ENCODE measurements at regions not wholly inside any gene's neighbourhood (a gene's known extent, or its start where the extent isn't known, plus 50 kb on each side); places are given as distances from the start of the nearest gene placed in this dataset.
"Not testable (repeated sequence)": the region's sequence is repeated elsewhere in the genome, so short reads cannot be mapped to it uniquely, and the experiment has no call there.

DNA sequence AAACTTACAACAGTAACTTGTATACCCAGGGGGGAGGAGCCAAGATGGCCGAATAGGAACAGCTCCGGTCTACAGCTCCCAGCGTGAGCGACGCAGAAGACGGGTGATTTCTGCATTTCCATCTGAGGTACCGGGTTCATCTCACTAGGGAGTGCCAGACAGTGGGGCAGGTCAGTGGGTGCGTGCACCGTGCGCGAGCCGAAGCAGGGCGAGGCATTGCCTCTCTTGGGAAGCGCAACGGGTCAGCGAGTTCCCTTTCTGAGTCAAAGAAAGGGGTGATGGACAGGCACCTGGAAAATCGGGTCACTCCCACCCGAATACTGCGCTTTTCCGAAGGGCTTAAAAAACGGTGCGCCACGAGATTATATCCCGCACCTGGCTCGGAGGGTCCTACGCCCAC lies 278.8 kb downstream of the FAM47B start:
- not testable (repeated sequence) for DNase-seq

DNA sequence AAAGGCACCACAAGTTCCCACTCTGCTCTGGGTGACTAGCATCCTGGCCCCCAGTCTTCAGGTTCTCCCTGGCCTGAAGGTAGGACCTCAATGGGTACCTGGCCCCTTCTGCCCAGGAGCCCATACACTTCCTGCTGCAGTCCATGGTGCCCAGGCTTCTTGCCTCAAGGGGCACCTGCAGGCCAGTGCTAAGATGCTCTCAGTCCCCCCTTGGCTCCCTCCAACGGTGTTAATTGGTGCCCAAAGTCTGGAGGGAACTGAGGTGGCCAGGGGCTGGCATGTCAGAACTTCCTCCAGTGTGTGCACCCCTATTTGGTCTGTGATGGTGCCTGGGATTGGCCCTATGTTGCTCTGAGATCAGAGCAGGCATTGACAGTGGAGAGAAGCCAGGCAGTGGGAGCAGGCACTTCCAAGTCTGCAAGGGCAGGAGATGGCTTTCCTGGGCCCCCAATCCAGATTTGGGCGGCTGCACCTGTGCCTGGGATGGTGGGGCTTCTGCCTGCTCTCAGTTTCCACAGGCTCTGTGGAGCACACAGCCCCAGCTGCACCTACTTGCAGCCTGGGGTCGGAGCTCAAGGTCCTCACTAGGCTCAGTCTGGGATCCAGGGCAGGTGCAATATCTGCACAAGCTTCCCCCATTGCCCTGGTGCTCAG lies 301.6 kb downstream of the FAM47B start:
- no peak for DNase-seq

DNA sequence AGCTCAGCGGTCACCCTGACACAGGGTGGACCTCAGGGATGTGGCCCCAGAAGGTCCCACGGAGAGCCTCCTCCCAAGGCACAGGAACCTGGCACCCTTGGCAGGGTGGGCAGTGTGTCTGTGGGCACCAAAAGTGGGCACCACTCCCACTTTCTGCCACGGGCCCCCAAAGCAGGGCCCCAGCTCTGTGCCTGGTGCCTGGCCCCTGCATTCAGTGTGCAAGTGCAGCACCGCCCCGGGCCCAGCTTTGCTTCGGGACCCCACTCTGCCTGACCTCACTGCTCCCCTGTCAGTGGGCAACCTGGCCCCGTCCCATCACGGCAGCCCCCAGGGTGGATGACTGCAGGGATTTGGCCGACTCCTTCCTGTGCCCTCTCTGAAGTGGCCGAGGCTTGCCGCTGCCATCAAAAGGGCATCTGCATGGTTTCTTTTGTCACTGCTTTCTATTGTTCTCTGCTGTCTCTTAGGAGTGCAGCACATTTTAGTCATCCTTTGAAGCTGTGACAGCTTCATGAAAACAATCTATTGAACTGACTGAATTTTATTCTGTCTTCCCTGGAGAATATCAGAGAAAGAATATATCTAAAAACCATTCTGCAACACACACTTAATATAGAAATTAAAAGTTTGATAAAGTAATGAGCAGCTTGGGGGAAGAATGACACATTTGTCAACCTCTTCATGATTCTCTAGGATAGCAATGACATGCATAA lies 302.4 kb downstream of the FAM47B start:
- no peak for DNase-seq

DNA sequence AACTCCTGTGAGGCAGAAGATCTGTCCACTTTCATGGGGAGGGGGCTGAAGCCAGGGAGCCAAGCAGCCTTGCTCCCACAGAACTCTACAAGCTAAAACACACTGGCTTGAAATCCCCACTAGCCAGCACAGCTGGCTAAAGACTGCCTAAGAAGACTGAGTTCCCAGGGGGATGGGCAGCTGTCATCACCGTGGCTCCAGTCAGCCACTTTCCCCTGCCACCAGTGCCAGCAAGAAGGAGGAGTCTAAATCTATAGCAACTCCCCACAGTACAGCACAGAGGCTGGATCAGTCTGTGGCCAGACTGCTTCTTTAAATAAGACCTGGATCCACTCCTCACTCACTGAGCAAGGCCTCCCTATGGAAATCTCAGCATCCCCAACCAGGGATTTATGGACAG lies 308.6 kb downstream of the FAM47B start:
- no peak for DNase-seq

DNA sequence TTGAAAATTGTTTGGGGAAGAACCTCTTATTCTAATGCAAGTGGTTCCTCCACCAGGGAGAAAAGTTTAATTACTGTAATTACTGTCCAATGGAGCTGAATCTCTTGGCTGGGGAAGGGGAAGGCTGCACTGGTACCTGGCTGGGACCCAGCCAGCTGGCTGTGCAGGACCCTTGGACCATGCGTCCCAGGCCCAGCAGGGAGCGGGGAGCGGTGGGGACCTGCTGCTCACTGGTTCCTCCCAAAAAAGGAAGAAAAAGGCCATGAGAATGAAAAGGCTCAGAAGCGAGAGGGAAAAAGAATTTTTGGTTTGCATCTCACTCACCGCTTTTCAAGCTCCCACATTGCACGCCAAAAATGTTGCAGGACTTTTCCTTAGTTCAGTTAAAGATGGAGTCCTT lies 333.5 kb downstream of the FAM47B start:
- no peak for DNase-seq

DNA sequence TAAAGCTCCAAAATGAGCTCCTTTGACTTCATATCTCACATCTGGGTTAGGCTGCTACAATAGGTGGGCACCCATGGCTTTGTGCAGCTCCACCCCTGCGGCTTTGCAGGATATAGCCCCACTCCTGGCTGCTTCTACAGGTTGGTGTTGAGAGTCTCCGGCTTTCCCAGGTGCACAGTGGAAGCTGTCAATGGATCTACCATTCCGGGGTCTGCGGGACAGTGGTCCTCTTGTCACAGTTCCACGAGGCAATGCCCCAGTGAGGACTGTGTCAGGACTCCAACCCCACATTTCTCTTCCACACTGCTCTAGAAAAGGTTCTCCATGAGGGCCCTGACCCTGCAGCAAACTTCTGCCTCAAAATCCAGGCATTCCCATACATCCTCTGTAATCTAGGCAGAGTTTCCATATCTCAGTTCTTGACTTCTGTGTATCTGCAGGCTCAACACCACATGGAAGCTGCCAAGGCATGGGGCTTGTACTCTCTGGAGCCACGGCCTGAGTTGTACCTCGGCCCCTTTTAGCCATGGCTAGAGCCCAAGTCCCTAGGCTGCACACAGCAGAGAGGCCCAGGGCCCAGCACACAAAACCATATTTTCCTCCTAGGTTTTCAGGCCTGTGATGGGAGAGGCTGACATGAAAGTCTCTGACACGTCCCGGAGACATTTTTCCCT lies 342.8 kb downstream of the FAM47B start:
- no peak for DNase-seq

DNA sequence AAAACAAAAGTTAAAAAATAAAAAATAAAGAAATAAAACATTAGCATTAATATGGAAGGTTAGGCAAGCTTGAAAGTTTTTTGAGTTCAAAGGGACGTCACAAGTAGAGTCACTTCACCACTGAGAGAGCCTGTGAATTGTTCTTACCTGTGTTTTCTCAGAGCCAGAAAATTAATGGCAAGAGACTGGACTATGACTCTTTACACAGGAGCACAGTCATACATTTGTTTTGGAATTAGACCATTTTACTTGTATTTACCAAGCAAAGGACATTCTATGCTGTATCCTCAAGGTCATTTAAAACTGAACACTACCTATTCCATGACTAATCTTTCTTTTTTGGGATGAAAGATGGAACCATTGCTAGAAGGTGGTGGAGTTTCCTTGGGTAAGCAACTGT lies 346.1 kb downstream of the FAM47B start:
- DNase-seq = no peak

DNA sequence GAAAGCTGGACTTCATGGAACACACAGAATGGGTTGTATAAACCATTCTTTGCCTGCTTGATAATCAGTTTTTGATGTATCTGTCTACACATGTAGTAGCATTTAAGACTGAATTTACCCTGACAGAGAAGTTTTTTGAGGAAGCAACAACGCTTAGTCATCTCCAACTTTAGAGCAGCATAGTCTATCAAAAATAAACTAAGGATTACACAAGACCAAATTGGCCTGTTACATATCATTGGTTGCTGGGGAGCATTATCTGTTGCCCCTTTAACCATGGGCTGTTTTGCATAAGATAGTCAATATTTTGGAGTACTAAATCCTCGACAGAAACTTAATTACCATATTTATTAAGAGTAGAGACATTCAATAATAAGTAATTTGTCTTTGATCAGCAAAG lies 347.4 kb downstream of the FAM47B start:
- DNase-seq = peak in 1 of 2 experiments; percentile 0

DNA sequence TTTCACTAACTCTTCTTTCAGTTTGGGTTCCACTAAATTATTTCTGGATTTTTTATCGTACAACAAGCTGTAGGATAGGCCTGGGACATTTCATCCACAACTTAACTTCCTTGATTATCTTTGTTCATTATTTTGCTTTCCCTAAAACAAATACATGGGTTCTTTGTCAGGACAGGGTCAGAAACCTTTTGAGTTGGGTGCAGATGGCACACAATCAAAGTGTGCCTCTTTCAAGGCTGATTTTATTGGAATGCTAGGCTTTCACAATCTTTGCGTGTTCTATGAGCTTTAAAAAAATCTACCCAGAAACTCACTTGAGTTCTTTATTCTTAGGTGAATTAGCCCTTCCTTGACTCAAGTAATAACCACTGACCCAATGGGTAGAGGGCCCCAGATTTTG lies 348.4 kb downstream of the FAM47B start:
- no peak for DNase-seq

DNA sequence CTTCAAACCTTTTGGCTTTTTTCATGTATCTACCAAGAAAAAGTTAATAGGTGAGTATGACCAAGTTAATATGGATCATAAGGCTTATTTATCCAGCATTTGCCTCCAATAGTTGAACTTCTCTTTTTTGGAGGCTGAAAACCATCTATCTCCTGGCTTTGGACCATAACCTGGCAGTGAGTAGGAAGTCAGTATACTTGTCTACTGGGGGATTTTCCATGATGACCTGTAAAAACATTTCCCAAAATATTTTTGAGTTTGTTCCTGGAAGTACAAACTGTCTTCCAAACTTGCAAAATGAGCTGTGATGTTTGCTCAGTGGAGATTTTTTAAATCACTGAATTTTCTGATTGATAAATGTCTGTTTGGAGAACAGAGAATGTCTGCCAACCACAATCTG lies 349.9 kb downstream of the FAM47B start:
- no peak for DNase-seq

DNA sequence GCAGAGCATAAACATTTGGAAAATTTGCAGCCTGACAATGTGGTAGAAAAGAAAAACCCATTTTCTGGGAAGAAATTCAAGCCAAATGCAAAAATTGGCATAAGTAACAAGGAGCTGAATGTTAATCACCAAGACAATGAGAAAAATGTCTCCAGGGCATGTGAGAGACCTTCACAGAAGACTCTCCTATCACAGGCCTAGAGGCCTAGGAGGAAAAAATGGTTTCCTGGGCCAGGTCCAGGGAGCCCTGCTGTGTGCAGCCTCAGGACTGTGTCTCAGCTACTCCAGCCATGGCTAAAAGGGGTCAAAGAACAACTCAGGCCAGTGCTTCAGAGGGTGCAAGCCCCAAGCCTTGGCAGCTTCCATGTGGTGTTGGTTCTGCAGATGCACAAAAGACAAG lies 362.4 kb downstream of the FAM47B start:
- DNase-seq = not testable (repeated sequence)

DNA sequence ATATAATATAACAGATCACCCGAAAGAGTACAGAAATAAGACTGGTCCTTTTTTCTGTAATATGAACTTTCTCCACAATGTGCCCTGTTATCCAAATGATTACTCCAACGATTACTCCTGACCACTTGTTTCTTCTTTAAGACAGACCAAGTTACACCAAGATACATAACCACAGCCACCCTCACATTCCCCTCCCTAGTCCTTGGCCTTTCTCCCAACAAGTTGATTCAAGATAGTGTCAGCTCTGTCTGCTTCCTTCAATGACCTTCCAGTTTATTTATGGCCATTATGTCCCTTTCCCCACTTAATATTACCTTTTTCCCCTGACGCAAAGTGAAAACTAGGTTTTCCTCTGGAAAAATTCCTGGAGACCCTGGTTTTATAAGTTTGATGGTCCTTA lies 397.2 kb downstream of the FAM47B start:
- DNase-seq = no peak

DNA sequence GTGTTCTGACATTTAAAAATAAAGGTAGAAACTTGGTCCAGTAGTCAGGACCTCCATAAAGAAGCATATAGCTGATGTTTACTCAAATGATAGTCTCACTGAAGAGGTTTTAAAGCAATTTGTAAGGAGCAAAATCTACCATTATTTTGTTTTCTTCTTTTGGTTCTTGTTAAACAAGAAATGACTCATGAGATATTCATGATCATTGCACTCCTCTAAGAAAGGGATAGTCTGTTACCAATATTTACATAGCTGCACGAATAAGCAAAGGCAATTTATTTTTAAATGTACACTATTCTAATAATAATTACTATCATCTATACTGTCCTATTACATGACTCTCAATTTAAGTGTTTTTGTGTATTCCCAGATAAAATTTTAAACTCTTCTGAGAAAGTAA lies 397.9 kb downstream of the FAM47B start:
- DNase-seq = no peak

DNA sequence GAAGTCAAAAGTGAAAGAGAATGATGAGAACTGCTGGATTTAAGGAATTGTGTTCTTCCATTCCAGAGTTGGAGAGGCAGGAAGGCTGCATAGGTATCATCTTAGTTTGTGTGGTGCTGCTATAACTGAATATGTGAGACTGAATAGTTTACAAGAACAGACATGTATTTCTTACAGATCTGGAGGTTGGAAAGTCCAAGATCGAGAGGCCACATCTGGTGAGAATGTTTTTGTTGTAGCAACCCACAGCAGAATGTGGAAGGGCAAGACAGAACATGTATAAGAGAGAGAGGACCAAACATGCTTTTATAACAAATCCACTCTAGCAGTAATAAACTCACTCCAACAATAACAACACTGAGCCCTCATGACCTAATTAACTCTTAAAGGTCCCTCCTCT lies 408.6 kb downstream of the FAM47B start:
- no peak for DNase-seq

DNA sequence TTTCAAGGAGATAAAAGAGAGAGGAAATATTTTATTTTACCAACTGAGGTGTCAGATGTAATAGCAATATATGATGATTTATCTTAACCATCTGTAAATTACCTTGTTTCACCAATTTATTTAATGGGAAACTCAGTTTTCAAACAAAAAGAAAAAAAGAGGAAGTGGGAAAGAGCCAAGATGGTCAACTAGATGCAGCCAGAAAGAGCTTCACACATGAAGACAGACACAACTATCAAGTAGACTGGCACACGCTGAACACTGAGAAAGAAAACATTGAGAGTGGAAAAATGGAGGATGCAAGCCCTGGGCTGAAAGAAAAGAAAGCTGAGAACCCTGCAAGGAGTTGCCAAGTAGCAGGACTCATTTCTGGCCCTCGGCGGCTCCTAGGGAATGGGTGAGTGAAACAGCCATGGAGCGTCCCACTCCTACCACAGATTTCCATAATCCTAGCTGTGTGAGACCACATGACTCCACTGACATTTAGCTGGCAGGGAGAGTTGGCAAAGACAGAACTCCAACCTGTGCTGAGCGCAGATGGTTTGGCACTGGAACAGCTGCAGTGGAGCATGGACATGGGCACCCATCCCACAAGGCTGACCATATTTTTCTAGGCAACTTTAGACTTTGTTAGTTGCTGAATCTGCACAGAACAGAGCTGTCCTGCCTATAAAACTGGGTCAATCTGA lies 409.3 kb downstream of the FAM47B start:
- DNase-seq = peak; percentile 9 to 12

DNA sequence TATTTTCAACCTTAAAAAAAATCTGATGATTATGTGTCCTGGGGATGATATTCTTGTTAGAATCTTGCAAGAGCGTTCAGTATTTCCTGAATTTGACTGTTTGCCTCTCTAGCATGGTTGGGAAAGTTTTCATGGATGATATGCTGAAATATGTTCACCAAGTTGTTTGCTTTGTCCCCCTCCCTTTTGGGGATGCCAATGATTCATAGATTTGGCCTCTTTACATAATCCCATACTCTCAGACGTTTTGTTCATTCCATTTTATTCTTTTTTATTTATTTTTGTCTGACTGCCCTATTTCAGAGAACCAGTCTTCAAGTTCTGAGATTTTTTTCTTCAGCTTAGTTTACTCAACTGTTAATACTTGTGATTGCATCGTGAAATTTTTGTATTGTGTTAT lies 415.1 kb downstream of the FAM47B start:
- no peak for DNase-seq

DNA sequence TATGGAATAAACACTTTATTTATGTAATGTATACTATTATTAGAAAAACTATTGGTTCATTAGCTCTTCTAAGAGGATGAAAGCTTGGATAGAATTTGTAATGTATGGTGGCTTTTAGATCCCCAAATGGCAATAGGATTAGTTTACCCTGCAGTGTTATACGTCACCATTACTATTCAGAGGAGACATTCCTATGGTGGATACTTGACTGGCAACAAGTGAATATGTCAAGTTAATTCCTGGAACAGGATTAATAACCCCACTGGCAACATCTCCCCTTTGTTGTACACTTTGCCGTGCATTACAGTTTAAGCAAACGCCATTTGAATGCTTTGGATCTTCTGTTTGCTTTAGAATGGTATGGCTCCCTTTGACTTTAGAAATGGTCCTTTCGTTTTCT lies 420.3 kb downstream of the FAM47B start:
- no peak for DNase-seq

DNA sequence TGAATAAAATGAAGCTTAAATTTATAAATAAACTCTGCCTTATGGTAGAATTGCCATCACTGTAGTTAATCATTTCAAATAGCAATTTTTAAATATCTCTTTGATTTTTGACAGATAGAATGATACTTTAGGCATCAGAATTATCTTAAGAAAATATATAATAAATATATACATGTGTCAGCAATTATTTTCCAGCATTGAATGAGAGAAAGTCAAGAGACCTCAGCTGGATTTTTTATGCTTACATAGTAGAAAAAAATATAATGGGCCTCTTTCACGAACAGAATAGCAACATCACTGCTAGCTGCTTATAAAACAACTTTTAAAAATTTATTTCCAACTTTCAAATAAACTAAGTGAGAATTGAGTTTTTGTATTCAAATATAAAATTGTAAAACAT lies 424.0 kb upstream of the MAGEB16 start:
- no peak for DNase-seq

DNA sequence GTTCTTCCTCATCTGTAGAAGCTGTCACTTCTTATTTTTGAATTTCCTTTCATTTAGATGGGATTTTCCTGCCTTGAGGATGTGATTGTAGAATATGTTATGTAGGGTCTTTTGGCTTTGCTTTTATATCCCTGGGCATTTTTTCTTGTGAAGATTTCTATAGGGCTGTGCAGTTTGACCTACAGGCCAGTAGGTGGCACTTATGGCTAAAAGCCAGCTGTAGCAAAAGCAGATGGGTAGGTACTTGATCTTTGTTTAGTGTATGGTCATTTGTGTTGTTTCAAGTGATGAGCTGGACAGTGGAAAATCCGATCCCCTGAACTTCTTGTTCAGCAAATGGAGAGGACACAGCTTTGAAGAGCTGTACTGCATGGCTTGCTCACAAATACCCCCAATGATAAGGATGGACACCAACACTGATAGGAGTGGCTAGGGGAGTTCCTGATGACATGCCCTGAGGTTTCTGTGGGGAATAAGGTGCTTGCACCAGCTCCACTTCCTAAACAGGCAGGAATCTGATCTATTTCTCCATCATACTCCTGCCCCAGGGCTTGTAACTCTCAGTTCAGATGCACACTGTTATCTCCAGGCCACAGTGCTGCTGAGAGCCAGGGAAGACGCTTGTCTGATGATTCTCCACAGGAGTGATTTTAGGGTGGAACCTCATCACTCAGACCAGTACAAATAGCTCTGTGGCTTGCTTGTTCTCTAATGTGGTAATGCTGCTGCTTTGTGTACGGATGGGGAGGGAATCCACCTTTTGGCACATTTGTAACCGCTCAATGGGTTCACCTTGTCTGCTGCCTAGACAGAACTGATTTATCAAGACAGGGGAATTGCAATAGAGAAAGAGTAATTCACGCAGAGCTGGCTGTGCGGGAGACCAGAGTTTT lies 417.1 kb upstream of the MAGEB16 start:
- DNase-seq = peak; percentile 13 to 14

DNA sequence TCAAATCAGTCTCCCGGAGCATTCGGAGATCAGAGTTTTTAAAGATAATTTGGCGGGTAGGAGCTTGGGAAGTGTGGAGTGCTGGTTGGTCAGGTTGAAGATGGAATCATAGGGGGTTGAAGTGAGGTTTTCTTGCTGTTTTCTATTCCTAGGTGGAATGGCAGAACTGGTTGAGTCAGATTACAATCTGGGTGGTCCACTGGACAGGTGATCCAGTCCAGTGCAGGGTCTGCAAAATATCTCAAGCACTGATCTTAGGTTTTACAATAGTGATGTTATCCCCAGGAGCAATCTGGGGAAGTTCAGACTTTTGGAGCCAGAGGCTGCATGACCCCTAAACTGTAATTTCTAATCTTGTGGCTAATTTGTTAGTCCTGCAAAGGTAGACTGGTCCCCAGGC lies 416.4 kb upstream of the MAGEB16 start:
- not testable (repeated sequence) for DNase-seq

DNA sequence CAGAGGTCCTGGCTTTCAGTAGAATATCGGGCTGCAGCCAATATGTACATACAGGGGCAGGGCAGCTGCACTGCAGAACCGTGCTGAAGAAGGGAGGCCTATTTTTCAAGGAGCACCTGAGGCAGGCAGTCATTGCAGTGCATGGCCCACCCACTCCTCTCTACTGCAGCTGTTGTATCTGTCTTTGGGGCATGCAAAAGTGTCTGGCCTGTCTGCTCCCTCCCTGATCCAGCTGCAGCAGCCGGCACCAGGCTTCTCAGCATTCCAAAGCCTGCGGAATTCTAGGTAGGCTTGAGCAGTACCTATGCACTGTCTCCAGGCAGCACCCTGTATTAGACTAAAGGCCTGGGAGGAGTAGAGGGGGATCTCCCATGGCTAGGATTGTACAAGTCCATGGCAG lies 415.2 kb upstream of the MAGEB16 start:
- no peak for DNase-seq

DNA sequence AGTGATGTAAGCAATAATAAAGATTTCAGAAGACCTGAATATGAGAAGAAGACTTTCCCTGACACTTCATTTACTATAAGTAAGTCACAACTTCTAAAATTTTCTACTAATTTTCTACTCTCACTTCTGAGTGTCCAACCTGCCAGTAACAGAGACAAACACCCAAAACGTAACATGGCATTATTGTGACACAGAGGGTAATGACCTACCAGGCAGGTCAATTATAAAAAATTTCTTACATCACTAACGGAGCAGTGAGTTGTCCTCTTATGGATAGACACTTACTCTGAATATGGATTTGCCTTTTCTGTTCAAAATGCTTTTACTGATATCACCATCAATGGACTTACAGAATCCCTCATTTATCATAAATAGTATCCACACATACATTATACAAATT lies 405.9 kb upstream of the MAGEB16 start:
- no peak for DNase-seq

DNA sequence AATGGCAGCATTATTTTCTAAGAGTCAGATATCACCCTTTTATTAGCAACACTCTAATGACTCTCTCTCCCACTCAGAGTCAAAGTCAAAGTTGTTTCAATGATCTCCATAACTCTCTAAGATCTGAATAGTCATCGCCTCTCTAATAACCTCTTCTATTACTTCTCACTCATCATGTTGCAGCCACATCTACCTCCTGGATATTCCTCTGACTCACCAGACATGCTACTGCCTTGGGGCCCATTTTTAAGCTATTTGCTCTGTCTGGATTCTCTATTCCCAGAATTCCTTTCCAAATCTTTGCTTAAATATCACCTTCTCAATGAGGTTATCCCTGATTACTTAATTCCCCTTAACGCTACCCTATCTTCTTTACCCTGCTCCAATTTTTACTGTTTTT lies 391.8 kb upstream of the MAGEB16 start:
- DNase-seq = no peak

All from Kasumi-1 (cell line).